ENCODE measurements at regions not wholly inside any gene's neighbourhood (a gene's known extent, or its start where the extent isn't known, plus 50 kb on each side); places are given as distances from the start of the nearest gene placed in this dataset.

GRCh38 chrX:139058831-139059495 is 347.4 kb upstream of the FGF13 start:
- no peak for TF ChIP-seq SIX5 (IDR thresholded peaks at IDR 0.05; ENCODE audit: borderline replicate concordance in 1 of 2, insufficient read depth in 1 of 2, low read depth in 1 of 2, low read length in 2 of 2)
- no peak for TF ChIP-seq RAD21 (CRISPR knock-in tag; conservative IDR thresholded peaks at IDR 0.05 in 1 of 2, IDR thresholded peaks at IDR 0.05 in 1 of 2)
- TF ChIP-seq CHD7 (IDR thresholded peaks at IDR 0.05; ENCODE audit: low read depth, low read length): no peak
- TF ChIP-seq ZKSCAN8 (CRISPR knock-in tag; IDR thresholded peaks at IDR 0.05): no peak
- no peak for TF ChIP-seq NBN (IDR thresholded peaks at IDR 0.05; ENCODE audit: low read depth)
- no peak for TF ChIP-seq PRPF4 (IDR thresholded peaks at IDR 0.05; ENCODE audit: insufficient read depth, low read depth, low read length, poor library complexity, severe bottlenecking)
- no peak for TF ChIP-seq MBD2 (IDR thresholded peaks at IDR 0.05; ENCODE audit: borderline replicate concordance, low read depth)
- TF ChIP-seq ATF2 (CRISPR knock-in tag; IDR thresholded peaks at IDR 0.05): no peak
- TF ChIP-seq GTF2F1 (IDR thresholded peaks at IDR 0.05; ENCODE audit: low read depth, low read length): no peak
- no peak for TF ChIP-seq POLR2A (conservative IDR thresholded peaks at IDR 0.05)
